GM21423 (cell line): ENCODE measurements at regions not wholly inside any gene's neighbourhood (a gene's known extent, or its start where the extent isn't known, plus 50 kb on each side); places are given as distances from the start of the nearest gene placed in this dataset.

ENCODE experiments used
- ATAC-seq: cut with Tn5 transposase; IDR thresholded peaks from one replicate; pipeline ENCODE4 v1.9.1; 2021; ENCODE audit warnings: mild to moderate bottlenecking, moderate library complexity; ENCODE audit not compliant: unreplicated experiment

- ATAC-seq, result no peak
These were observed 85.4 kb upstream of the PBX1 start for GRCh38 chr1:164473544-164473943.

GRCh38 chr1:164475834-164476233 lies 83.2 kb upstream of the PBX1 start:
- ATAC-seq, result no peak

- ATAC-seq, result no peak
These were observed 81.6 kb upstream of the PBX1 start for GRCh38 chr1:164477343-164477742.

GRCh38 chr1:164479242-164479641 lies 79.7 kb upstream of the PBX1 start:
- no peak for ATAC-seq

- no peak for ATAC-seq
These were observed 78.6 kb upstream of the PBX1 start for GRCh38 chr1:164480285-164480907.

GRCh38 chr1:164495905-164496304 lies 63.1 kb upstream of the PBX1 start:
- no peak for ATAC-seq

- ATAC-seq, result no peak
These were observed 60.2 kb upstream of the PBX1 start for GRCh38 chr1:164498792-164499191.

GRCh38 chr1:164504749-164505148 lies 54.2 kb upstream of the PBX1 start:
- ATAC-seq, result no peak
